NOMO-1 treated with DMSO at 0.1 percent for 48 hours (cell line): ENCODE measurements at regions not wholly inside any gene's neighbourhood (a gene's known extent, or its start where the extent isn't known, plus 50 kb on each side); places are given as distances from the start of the nearest gene placed in this dataset.

ENCODE experiments used
- DNase-seq: peaks from one replicate; lab custom pipeline; 2025; ENCODE audit not compliant: unreplicated experiment; lab: John Stamatoyannopoulos, UW

DNA sequence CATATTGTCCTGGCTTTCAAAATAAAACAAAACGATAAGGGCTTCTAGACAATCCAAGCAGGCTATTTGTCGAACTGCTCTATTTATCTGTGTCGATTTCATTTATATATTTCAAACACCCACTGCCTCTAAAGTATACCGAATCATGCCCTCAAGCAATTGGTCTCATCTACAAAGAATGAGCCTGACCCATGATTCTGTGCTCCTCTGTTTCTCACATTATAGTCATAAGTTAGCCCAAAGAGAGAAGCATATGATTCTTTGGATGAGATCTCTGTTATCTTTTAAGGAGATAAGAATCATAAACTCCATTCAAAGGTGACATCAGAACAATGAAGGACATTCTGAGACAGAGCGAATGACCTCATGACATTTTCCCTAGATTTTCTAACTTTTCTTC lies 191.1 kb downstream of the MAP2K6 start:
- no peak for DNase-seq

DNA sequence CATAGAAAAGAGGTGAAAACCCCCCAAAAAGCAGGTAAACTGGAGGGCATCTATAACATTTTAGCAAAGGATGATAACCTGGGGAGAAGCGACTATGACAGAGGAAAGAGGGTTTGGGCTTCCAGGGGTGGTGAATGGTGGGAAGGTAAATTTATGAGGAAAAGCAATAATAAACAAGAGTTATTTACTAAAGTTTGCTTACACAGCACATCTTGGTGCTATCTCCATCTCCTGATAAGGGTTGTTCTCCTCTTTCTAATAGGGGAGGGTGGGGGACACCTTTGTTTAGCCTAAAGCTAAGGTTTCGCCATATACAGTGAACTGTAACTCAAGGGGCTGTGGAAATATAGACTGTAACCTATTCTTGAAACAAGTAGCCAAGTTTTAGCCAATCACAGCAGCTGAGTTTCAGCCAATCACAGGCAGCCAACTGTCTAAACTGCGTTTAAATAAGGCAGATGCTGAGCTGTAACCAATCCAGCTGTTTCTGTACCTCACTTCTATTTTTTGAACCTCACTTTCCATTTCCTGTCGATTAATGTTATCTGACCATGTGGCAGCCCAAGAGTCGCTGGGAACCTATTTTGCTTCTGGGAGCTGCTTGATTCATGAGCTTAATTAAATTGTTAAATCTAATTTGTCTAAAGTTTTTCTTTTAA lies 191.8 kb downstream of the MAP2K6 start:
- no peak for DNase-seq

DNA sequence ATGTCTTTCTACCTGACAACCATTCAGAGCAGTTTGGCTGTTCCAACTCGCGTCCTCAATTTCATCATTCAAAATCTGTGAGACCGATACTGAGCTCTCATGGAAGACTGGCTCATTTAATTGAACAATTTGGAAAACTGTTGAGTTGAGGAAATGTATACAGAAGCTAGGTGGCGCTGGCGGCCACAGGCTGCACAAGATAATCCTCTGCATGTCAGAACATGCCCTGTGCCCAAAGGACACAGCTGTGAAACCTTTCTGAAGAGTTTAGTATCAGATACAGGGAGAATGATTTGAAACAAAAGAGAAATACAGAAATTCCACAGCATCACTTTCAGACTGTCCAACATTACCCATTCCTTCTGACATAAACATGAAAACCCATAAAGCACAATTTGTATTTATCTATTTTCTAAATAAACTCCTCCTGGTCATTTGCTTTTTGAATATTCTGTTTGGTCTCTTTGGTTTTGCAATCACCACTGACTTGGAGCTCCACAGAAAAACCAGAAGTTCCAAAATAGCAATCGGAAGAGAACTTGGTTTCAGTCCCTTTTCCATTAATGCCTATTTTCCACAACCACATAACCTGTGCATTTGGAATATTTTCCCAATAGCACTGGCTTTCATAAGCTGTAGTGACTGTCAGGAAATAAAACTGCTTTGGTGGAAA lies 192.8 kb downstream of the MAP2K6 start:
- DNase-seq = peak; percentile 86

DNA sequence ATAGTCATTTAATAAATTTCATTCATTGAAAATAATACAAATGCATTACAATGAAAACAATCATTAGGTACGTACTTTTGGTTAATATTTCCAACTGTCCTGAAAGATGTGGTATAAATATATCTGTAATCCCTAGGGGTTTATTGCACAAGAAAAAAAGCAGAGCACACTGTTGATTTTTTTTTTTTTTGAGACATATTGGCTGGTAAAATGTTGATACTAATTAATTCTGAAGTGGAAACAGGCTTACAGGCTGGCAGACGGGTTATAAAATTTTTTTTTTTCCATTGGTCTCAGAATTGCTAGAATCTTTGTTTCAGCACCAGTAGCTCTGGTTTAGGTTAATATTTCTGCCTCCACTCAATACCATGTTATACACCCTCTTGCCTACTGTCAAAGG lies 193.6 kb downstream of the MAP2K6 start:
- DNase-seq = no peak

DNA sequence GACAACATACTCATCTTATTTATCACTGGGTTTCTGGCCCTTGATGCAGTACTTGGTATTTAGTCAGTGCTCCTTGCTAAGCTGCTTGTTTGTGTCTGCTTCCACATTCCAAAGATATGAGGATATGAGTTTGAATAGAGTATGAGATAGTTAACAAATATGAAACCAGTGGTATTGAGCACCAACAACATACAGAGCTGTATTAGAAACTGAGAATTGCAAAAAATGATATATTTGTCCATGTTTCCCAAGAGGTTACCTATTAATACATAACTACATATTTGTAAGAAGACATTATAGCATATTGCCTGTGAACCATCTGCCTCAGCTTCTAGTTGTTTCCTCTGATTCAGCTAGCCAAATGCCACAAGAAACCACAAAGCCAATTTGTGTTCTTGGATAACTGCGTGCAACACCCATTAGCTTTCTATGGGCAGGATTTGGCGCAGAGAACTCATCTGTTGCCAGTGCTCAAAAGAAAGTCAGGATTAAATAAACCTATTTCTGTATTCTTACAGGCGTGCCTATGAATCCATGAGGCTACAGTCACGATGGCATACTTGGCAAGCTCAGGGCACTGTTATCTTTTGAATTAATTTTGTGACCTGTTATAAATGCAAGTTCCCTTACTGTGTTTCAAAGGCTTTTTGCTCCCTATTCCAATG lies 194.4 kb downstream of the MAP2K6 start:
- peak; percentile 27 for DNase-seq

DNA sequence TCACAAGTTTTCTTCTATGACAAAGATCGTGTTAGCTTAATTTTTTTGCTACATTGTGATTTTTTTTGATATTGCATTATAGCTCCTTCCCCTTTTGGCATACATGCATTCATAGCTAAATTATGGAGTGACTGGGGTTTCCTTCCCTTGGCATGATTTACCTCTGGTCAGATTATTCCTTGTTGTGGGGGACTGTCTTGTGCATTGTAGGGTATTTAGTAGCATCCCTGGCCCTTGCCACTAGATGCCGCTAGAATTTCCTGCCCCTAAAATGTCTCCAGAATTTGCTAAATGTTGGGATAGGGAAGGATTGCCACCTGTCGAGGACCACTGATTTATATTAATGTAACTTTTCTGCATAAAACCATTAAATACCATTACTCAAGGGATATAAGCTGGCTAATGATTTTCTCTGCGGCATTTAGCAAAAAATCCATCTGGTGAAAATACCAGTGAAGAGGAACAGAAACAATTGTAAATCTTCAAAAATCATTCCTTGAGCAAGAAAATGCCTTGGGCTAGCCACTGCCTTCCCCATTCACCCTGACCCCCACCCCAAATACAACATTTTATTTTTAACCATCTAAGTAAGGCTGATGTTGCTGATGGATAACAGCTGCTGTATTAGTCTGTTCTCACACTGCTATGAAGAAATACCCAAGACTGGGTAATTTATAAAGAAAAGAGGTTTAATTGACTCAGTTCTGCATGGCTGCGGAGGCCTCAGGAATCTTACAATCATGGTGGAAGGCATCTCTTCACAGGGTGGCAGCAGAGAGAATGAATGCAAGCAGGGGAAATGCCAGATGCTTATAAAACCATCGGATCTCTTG lies 195.2 kb downstream of the MAP2K6 start:
- DNase-seq = peak; percentile 61

DNA sequence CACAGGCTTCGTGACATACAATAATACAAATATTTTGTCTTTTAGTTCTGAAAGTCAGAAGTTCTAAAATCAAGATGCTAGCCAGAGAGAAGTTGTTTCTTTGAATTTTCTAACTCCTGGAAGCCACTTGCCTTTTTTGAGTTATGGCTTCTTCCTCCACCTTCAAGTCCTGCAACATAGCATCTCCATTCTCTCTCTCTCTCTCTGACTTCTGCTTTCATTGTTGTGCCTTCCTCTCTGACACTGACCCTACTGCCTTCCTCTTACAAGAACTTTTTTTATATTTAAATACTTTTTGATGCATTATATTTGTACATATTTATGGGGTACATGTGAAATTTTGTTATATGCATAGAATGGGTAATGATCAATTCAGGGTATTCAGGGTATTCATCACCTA lies 205.9 kb downstream of the MAP2K6 start:
- DNase-seq = peak; percentile 88

DNA sequence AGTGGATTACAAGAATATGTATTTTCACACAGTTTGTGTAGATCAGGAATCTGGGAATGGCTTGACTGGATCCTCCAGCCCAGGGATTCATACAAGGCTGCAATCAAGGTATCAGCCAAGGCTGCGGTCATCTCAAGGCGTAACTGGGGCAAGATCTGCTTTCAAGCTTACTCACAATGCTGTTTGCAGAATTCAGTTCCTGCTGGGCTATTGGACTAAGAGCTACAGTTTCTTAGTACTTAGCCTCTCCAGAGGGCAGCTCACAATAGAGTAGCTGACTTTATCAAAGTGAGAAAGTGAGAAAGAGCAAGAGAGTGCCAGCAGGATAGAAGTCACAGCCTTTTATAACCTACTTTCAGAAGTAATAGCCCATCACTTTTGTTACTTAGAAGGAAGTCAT lies 211.0 kb downstream of the MAP2K6 start:
- DNase-seq = peak; percentile 31

DNA sequence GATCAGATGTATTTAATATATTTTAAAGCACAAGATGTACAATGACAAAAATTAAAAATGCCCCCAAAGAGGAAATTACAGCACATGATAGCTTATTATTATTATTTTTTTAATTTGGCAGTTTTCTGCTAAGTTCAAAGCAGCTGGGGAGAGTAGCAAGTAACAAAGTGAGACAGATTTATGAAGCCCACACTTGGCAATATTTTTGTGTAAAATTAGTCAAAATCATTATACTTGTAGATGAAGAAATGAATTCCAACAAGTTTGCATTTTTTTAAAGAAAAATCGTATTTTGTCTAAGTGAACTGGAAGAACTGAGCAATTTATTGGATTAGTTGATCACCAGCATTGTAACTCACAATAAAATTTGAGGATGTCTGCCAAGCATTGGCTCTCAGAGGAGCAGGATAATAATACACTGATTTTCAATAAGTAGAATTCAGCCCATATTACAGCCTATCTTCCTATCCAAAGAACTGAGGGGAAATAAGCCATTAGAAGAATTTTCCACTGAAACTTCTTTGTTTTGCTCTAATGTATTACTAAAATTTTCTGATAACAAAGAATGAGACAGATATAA lies 215.6 kb downstream of the MAP2K6 start:
- DNase-seq = no peak

DNA sequence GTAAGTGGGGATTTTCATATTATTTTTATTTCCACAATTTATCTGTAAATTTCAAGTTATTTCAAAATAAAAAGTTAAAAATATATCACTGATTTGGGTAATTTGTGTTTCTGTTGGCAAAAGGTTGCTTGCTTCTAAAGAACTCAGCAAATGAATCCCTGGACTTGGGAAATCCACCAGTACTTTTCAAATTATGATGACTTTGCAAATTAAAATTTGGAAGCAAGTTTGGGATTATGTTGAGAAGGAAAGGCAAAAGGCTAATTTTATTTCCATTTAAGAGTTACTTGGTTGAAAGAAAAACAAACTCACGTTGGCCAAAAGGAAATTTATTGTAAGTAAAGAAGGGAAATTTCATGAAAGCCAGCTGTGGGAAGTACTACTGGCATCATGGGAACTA lies 220.3 kb downstream of the MAP2K6 start:
- DNase-seq = no peak

DNA sequence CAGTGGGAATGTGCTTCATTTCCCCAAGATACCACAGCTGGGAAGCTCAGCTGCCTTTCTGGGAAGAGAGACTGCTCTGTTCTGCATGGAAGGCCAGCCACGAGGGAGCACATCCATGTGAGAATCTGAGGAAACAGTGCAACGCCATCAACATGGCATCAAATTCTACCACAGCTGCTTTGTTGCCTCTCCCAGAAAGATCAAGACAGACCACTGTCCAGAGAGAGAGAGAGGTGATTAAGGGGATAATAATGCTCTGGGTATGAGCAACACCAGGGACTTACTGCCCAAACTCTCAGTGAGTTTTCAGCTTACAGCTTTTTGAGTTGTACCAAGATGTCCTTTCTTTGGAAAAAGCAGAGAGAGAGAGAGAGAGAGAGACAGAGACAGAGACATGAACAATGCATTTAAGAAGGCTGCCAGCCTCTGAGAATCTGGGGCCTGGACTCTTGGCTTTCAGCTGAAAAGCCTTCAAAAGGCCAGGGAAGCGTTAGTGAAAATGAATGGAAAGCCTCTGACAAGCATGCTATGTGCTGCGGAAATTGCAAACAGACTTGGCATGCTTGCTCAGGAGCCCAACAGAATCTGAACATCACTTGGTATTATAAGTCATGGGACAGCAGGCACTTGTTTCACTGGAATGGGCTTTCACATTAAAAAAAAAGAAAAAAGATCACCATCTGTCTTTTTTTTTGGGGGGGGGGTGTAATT lies 223.1 kb downstream of the MAP2K6 start:
- no peak for DNase-seq

DNA sequence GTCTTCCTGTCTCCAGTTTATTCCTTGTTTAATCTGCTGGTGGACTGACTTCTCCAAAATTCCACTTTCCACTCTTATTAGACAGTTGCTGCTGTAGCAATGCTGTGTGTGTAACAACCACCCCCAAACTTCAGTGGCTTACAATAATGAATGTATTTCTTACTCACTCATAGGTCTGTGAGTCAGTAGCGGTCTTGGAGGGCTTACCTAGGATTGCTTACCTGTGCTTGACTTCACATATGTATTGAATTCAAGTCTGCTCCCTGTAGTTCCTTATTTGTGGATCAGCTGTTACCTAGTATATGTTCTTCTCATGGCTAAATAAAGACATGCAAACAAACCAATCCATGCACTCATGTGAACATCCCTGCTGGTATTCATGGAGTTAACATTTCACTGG lies 224.6 kb downstream of the MAP2K6 start:
- no peak for DNase-seq

DNA sequence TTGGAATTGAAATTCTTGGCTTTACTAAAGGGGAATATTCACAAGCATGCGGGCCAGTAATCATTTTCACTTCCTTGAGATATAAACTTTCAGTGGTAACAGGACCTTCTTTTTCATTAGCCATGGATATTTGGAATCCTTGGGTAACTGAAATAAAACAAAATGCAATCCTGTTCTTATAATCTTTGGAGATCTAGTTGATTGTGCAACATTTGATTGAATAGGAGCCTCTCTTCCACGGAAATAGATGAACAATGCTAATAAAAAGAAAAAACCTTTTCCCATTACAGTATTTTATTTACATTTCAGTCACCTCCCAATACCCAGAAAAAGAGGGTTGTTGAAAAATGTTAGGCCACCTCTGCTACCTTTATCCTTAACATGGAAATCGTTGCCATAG lies 225.6 kb downstream of the MAP2K6 start:
- DNase-seq = no peak

DNA sequence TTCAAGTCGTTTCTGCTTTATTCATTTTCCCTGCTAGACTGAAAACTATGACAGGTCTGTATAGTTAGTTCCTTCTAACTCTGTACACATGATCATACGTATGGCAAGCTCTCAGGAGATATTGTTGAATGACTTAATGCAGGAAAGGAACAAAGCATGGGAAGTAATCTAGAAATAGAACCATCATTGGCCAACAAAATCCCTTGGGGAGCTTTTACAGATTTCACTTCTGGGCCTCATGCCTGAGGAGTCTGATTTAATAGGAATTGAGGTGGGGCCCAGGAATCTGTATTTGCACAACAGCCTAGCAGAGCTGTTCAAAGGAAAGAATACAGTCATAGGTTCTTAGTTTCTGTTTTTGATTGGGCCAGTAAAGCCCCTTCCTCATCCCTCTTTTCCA lies 229.2 kb downstream of the MAP2K6 start:
- DNase-seq = no peak

DNA sequence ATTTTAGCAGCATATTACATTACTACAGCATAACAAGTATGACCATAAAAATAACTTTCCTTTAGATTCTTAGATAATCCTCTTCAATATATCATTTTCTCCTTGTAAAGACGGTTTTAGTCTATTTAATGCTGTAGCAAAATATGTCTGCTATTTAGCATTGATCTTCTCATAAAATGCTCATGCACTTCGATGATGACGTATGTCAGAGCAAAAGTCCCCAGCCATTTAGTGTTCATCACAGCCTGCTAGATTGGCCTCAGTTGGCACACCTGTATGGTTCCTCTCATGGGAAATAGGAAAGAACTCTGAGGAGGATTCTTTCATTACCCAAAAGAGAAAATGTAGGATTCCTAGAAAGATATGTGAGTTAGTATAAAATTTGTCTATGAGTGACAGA lies 232.2 kb downstream of the MAP2K6 start:
- DNase-seq = no peak

DNA sequence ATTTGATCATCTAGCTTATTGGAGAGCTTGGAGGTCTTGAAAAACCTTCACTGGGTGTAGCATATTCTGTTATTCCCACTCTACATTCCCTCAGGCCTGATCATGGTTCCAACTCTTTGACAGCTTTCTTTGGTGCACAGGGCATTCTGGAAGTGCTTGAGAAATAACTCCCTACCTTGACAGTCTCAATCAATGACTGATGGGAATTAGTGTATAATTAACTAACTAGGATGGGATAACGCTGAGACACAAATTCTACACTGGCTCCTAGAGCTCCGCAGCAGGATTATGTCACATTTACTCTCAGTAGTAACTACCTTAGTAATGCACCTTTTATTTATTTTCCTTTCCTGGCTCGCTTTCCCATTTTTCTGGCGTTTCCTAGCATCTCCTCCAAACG lies 236.4 kb downstream of the MAP2K6 start:
- no peak for DNase-seq

DNA sequence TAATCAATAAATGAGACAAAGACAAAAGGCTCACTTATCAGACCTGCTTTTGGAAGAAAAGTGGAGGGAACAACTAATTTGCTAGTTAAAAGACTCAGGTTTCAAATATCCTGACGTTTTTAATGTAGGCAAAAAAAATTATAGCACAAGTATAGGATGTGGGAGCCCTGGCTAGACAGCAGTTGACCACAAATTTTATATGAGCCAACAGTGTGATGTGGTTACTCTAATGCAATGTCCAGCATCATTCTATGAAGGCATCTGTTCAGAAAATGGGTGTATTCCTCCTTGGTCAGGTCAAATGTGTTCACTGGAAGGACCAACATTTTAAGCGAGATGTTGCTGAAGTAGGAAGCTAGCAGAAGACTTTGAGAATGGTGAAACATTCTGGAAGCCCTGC lies 237.4 kb downstream of the MAP2K6 start:
- DNase-seq = no peak

DNA sequence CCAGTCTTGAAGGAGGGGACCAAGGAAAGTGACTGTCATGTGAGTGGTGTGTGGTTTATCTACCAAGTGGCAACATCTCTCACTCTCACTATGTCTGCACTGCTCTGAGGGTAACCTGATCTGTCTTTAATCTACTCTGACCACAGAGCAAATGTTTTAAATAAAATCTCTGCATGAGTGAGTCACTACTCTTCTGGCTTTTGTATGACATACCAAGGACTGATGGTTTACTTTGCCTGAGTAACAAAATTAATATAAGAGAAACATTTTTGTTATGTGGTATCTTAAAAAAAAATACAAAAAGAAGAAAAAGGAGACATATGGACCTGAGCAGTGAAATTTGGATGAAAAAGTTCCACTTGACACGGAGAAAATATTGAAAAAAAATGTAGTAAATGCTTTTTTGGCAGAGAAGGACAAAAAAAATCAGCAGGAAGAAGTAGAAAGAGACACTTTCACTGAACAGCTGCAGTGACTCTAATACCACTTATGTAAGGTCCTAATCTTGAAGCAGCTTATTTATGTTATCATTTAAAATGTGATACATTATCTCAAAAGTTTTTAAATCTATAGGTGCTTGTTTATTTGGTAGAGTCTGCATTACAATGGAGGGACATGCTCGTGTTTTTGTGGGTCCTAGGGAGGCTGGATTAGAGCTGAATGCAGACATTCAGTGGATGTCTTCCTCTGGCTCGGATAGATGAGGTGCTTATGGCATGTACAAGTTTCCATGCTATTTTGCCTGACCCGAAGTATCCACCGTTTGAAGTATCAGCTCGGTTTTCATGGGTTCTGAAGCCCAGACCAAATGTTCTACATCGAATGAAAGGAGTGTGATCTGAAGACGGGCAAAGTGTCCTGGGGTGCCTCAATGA lies 240.7 kb downstream of the MAP2K6 start:
- no peak for DNase-seq

DNA sequence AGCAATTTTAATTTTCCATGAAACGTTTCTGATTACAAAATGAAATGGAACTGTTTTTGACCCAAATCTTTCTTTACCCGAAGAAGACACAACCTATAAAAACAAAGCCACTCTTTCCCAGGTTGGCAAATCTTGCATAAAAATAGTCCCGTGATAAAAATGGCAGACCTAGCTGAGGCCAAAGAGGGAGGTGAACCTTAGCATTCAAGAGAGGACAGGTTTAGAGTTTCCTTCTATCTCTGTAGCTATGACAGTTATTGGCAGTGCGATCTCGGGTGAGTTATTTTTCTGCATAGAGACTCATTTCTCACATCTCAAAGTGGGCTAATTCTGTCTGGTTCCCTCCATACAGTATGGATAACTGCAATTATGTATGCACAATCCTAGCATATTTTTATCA lies 241.4 kb downstream of the MAP2K6 start:
- no peak for DNase-seq
